Fibroblast of gingiva (primary cell): ENCODE measurements at regions not wholly inside any gene's neighbourhood (a gene's known extent, or its start where the extent isn't known, plus 50 kb on each side); places are given as distances from the start of the nearest gene placed in this dataset.

ENCODE experiments used
- DNase-seq: peaks from one replicate; pipeline ENCODE4 v3.0.0-alpha.2; 2011; ENCODE audit warnings: low read depth

DNA sequence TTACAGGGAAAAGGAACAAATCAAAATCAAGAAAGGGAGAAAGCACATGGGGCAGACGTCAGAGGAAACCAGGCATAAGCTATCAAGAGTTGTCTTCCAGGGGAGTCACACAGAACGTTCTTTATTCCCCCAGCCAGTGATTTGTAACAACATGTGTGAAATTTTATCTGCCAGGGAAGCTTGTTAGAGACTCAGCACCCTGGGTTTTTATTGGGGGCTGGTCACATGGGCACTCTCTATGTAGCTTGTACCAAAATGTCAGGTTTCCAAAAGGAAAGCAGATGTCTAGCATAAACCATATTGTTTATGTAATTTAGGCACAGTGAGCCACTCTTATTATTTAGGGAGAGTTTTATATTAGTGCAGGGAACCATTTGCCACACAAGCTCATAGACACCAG, 440.4 kb upstream of the DCN start:
- DNase-seq = no peak

DNA sequence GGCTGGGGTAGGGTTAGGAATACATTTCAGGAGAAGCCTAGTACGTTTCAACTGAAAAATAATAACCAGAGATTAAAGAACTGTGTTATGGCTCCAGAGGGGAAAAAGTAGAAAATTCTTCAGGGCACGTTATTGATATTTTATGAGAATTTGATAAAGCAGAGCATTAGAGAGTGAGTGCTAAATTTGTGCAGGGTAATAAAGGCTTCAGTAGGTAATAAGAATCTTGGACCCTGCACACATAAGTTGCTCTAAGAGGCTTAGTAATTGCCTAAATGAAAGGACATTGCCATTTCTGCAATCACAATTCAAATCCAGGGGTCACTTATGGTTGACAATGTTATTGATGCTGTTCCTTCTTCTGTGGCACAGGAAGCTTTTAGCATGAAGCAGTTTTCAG, 439.4 kb upstream of the DCN start:
- DNase-seq = no peak

DNA sequence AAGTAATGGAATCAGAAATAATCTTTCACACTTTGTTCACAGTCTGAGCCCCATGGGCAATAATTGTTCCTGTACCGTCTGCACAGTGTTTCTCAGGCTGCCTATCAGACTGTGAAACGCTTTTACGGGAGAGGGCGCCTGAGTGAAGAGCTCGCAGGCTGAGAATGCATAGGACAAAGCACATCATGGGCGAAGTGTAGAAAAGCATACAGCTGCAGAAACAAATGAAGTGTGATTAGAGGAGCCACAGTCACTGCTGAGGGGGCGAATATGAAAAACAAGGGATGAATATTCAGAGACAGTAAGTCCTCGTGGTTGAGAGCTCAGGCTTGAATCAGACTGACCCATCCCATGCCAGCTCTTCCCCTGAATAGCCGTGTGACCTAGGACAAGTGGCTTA, 438.4 kb upstream of the DCN start:
- DNase-seq = no peak

DNA sequence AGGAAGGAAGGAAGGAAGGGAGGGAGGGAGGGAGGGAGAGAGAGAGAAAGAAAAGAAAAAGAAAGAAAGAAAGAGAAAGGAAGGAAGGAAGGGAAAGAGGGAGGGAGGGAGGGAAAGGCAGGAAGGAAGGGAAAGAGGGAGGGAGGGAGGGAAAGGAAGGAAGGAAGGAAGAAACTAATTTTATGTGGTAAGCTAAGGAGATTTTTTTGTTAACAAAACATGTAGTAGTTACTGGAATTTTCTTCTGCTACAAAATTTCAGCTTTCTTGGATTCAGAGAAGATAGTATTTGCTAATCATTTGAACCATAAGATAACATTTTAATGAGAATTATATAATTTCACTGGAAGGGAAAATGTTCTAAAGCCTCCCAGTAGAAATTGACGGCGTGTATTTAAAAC, 437.8 kb upstream of the DCN start:
- no peak for DNase-seq

DNA sequence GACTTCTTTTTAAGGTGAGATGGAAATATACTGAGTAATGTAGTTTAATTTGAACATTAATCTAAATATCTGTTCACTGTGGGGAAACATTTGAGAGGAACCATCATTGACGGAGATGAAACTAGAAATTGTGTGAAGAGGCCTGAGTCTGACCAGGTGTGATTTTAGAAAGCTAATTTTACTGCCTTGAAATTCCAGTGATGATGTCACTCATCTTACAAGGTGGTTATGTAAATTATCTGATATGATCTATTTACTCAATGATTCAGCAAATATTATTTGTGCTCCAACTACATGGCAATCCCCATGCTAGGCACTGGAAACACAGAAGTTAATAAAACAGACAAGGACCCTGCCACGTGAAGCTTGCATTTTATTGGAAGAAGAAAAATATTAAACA, 435.7 kb upstream of the DCN start:
- no peak for DNase-seq

DNA sequence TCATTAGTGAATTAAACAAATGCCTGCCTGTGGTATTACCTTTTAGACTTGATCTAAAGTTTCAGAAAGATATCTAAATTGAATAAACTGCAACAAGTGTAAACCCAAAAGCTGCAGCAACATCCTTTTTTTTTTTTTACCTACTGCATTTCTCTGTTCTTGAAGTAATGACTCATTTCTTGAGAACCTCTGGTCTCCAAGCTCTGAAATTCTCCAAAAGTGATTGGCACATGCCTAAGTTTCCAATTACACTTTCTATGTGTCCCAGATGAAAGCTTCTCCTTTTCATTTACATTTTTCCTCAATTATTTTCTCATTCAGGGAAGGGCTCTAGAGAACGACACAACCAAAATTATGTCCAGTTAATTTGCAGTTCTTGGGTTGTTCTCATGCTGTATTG, 435.2 kb upstream of the DCN start:
- DNase-seq = no peak

DNA sequence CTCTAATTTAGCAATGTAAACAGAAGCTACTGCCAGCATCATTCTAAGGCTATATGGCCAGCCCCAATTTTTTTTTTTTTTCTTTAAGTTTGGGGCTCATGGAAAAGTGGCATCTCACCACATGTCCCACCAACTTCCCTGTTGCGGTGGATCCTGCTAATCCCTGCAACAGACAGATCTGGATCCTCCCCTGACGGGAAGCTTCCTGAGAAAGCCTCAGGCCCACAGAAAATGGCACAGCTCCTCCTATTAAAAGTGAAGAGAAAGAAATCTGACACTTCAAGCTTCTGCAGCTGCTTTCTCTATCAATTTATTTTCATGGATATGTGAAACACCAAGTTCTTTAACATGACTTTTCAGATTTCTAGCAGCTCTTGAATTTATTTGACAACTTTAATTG, 433.8 kb upstream of the DCN start:
- no peak for DNase-seq

DNA sequence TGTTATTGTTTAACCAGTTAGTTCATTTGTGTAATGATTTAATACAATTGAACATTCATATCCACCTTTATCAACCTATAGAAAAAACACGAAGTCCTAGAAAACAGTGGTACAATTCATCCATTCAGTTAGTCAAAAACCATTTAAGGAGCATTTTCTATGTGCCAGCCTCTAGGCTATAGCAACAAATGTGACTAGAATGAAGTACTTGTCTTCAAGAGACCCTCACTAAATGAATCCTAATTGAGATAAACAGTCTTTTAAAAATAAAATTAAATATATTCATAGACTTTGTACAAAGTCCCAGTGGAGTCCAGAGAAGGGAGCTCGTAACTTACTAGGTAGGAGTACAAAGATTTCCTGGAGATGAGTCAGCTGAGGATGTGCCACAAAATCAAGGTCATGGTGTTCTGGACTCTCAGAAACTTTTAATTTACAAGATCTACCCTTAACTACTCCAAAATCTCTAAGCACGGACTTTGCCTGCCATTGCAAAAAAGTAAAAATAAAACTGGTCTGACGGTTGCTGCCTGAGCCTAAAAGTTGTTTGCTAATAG, 430.7 kb upstream of the DCN start:
- DNase-seq = no peak

DNA sequence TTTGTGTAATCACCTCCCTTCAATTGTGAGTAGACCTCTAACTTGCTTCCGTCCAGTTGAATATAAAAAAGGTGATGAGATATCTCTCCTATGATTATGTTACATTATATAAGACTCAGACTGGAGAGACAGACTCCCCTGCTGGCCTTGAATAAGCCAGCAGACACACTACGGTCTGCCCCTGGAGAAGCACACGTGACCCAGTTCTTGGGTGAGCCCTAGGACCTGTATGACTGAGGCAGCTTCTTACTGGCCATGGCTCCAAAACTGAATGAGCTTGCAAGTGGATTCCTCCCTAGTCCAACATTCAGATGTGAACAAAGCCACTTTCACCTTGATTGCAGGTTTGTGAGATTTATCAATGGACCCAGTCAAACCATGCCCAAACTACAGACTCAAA, 427.9 kb upstream of the DCN start:
- no peak for DNase-seq

DNA sequence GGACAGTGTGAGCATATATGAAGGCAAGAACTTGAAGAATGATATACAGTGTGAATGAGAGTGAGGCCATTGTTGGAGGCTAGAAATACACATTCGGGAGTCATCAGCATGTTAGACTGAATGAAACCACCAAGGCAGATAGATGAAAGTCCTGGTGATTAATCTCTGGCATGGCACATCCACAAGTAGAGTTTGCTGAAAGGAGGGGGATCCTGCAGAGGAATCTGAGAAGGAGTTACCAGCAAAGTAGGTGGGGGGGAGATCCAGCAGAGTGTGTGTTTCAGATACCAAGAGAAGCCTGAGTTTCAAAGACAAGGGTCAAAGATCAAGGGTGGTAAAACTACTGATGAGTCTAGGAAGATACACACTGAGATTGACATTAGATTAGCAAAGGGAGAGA, 426.7 kb upstream of the DCN start:
- DNase-seq = no peak

DNA sequence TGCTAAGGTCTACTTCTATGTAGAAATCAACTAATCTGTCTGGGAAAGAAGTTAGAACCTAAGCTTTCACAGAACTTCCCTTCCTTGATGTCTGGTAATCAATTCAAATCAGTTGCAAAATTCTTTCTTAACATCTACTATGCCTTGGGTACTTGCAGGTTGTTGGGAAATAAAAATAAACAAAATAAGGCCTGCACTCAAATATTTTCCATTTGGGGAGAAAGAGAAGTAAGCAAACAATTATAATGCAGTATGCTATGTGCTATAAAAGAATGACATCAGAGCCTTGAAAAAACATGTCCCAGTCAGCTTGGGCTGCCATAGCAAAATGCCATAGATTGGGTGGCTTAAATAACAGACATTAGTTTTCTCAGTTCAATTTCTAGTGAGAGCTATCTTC, 425.9 kb upstream of the DCN start:
- peak; percentile 79 for DNase-seq

DNA sequence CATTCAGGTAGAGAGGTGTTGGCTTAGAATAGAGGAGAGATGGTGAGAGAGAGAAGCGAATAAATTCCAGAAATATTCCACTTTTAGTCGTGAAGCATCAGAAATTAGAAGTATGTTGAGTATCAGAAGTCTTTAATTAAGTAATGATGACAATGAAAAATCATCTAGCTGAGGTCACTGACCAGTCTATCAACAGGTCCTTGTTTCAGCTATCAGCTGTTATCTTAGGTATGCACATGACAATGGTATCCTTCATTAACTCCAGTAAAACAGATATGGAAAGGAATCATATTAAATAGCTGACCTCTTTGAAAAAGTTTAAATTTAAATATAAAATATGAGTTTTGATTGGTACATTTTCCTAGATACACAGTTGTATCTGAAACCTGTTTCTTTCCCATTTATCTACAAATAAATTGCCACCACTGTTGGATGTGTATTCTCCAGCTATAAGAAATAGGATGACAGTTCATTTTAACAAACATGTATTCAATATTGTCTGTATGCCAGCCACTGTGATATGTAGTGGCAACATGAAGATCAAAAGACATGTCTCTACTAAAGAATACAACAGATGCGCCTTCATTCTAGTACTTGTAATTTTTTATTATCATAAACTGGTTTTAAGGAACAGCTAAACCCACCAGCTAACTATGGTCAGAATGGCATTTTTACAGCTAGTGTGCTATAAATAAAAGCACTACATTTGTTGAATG, 424.2 kb upstream of the DCN start:
- no peak for DNase-seq

DNA sequence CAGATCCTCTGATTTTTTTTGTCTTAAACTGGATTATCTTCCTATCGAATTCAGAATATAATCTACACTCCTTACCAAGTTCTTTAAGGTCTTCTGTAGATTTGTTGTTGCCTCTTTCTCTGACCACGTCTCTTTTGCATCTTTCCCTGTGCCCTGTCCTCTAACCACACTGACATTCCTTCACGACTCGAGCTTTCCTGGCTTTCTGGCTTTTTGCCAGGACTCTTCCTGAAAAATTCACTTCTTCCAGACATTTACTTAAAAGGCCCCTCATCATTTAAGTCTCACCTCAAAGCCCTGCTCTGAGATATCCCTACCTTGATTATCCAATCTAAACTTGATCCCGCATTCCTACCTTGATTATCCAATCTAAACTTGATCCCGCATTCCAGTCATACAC, 422.3 kb upstream of the DCN start:
- DNase-seq = no peak

DNA sequence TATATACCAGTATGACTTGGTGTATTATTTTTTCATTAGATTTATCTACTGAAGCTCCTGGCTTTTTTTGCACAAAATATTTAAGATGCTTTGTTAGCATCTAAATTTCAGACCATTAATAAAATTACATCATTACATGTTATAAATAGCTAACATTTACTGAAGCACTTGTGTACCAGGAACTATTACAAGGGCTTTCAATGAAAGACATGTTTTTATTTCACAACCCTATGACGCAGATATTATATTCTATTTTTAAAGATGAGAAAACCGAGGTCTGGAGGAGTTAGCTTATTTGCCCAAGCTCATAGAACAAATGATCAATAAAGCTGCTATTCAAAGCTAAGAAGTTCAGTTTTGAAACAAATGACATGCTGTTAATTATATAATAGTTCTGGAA, 420.4 kb upstream of the DCN start:
- peak; percentile 49 for DNase-seq

DNA sequence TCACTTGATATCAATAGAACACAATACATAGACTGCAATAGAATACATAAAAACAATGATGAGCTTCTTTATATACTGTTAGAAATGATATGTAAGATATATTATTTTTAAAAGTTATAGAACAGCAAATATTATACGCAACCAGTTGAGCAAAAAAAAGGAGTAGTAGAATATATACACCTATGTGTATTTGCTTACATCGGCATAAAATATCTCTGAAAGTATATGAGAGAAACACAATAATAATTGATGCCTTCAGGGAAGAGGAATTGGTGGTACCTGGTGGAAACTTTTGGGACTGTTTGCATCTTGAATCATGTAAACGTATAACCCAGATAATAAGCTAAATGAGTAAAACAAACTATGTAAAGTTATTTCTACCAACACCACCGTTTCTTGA, 418.4 kb upstream of the DCN start:
- DNase-seq = no peak

DNA sequence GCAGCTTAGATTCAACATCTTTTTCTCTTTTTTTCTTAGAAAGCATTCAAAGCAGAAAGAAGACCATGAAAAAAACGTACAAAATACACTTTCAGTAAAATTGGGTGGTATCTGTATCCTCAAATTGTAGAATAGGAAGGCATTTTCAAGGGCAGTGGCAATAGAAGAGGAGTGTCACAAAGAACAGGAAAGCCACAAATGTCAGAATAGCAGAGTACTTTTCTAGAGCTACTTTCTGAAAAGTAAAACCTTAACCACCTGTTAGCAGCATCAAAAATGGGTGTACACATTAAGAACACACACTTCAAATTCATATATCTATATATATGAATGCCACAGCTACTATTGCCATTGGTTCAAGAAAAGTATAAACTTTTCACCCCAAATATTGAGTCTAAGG, 412.1 kb upstream of the DCN start:
- no peak for DNase-seq

DNA sequence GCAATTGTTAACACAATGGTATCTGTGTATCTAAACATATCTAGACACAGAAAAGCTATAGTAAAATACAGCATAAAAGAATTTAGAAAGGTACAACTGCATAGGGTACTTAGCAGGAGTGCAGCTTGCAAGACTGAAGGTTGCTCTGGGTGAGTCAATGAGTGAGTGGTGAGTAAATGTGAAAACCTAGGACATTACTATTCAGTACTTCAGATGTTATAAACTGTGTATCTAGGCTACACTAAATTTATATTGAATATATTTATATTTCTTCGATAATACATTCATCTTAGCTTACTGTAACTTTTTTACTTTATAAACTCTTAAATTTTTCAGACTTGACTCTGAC, 409.0 kb upstream of the DCN start:
- no peak for DNase-seq

DNA sequence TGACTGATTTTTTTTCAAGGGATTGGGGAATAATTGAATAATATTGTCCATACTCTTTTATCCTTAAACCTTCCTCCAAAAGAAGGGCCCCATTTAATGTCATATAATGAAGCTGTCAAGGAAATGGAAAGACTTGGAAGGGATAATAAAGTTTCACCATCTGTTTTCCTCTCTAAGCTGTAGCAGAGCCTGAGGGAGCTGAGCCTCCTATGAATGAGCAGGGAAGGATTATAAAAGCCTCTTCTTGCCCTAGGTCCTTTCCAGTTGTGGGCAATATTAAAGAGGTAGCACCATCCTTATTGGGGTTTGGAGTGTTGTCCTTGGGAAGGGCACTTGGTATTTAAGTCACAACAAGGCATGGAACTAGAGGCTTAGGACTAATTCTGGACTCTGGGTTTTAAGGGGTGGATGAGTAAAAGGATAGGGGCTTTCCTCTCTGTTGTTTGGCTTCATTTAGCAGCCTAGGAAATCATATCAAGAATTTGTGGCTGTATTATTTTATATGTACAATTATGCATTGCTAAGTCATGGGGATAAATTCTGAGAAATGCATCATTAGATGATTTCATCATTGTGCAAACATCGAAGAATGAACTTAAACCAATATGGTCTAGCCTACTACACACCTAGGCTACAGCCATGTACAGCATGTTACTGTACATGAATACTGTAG, 408.5 kb upstream of the DCN start:
- DNase-seq = no peak

DNA sequence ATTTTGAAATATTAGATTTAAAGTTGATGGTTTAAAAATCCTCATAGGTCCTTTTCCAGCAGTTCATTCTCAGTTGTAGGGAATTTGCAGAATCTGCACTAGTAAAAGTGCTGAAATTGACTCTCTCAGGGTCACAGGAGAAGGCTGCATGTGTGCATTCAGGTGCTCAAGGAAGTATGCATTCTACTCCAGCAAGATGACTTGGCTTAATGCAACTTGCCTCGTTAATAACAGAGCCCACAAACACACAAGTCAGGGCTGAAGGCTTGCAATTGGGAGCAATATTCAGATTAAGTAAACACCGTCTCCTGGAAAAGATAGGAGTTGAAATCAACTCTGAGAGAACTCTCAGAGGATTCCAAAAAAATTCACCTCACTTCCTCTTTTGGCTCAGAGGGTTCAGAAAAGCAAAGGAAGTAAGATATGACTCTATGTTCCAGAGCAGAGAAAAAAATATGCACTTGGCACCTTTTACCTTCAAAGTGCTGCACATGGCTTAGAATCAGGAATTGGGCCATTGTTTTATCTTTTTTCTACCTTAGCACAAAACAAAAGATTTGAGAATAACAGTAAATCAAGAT, 406.3 kb upstream of the DCN start:
- no peak for DNase-seq

DNA sequence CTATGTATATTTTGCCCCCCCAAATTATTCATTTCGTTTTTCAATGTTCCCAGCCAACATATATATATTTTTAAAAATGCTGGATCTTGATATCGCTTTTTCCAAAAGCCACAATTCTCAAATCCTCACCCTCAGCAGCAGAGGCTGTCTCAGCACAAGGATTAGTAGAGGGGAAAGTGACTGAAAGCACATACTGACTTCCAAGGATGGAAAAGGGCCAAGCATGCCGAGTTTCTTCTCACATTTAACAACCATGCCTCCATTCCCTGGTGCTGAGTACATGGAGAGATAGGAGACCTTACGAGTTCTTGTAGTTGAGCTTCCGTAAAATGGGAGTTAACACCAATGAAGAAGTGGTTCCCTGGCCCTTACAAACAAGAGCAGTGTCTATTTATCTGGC, 403.4 kb upstream of the DCN start:
- no peak for DNase-seq

DNA sequence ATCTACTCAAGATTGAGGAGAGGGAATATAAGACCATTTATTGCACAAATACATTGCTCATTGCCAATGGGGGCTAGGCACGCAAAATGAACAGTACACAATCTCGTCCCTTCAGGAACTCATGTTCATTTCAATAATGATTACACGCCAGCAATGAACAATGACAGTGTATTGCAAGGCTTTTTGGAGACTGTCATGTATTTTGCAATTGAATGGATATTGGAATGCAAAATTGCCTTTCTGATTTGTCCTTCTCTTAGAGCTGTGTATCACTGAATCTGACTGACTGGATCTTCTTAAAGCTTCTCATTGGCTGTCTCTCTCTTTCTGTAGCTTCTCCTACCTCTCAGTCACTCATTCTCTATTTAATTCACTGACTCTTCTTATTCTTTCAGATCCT, 400.2 kb upstream of the DCN start:
- DNase-seq = no peak

DNA sequence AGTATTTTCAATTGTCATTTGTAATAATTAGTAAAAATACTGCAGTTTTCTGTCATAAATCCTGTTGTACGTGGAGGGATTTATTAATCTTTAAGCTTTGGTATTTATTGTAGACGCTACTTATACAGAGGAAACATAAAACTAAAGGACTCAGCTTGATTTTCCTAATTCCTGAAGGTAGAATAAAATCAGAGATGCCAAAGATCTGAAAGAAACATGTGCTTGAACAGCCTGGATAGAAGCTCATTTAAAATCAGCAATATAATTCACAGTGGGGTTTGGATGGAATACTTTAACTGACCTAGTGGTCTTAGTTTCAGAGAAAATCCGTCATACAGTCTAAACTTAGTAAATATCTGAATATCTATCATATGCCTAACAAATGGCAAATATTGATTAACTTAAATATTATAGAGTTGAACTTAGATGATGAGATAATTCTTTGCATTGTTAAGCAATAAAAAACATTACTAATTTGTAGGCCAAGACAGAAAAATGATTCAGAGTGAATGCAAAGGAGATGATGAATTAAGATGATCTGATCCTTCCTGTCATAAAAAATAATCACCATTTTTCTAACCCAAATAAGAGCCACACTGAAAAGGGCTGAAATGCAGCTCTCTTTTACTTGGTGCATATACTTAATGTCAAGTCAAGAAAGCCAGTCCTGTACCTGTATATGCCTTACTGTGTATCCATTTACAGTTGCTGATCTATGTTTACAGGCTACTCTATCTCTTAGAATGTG, 397.1 kb upstream of the DCN start:
- no peak for DNase-seq
